Urothelium cell line (cell line): ENCODE measurements at regions not wholly inside any gene's neighbourhood (a gene's known extent, or its start where the extent isn't known, plus 50 kb on each side); places are given as distances from the start of the nearest gene placed in this dataset.

ENCODE experiments used
- DNase-seq: peaks from one replicate; pipeline ENCODE4 v3.0.0; 2011; ENCODE audit warnings: low spot score, mixed read lengths
- FAIRE-seq: peaks from 2 replicates; lab custom pipeline; 2011; peaks lifted over from hg19 to GRCh38; lab: Jason Lieb, UNC

GRCh38 chr14:31964490-31964889, 112.6 kb upstream of the ARHGAP5 start:
- FAIRE-seq (no peak), DNase-seq (no peak)

GRCh38 chr14:31965071-31965734, 111.9 kb upstream of the ARHGAP5 start:
- DNase-seq = no peak
- no peak for FAIRE-seq

GRCh38 chr14:31965735-31966598, 111.1 kb upstream of the ARHGAP5 start:
- FAIRE-seq (no peak), DNase-seq (peak; percentile 48)

- no peak for FAIRE-seq
- DNase-seq = no peak
Measured at GRCh38 chr14:31966896-31967668, 110.0 kb upstream of the ARHGAP5 start.

GRCh38 chr14:31967669-31967975, 109.5 kb upstream of the ARHGAP5 start:
- FAIRE-seq (no peak), DNase-seq (no peak)

GRCh38 chr14:31968107-31968810, 108.8 kb upstream of the ARHGAP5 start:
- no peak for FAIRE-seq
- peak; percentile 33 for DNase-seq

GRCh38 chr14:31968956-31969698, 108.0 kb upstream of the ARHGAP5 start:
- no peak for DNase-seq
- FAIRE-seq = no peak

GRCh38 chr14:31969699-31970240, 107.3 kb upstream of the ARHGAP5 start:
- no peak for DNase-seq

GRCh38 chr14:31970744-31971143, 106.4 kb upstream of the ARHGAP5 start:
- DNase-seq = no peak
- FAIRE-seq = no peak

More at GRCh38 chr14:31969699-31970240, 107.3 kb upstream of the ARHGAP5 start:
- no peak for FAIRE-seq

GRCh38 chr14:31971612-31972011, 105.5 kb upstream of the ARHGAP5 start:
- DNase-seq (no peak), FAIRE-seq (no peak)

- no peak for FAIRE-seq
Measured at GRCh38 chr14:31977001-31977556, 100.0 kb upstream of the ARHGAP5 start.

GRCh38 chr14:31978423-31978822, 98.7 kb upstream of the ARHGAP5 start:
- FAIRE-seq = no peak
- no peak for DNase-seq

More at GRCh38 chr14:31977001-31977556, 100.0 kb upstream of the ARHGAP5 start:
- no peak for DNase-seq

- no peak for DNase-seq
- no peak for FAIRE-seq
Measured at GRCh38 chr14:31982642-31983041, 94.5 kb upstream of the ARHGAP5 start.

GRCh38 chr14:31986405-31986804, 90.7 kb upstream of the ARHGAP5 start:
- no peak for FAIRE-seq
- no peak for DNase-seq

GRCh38 chr14:31987721-31988120, 89.4 kb upstream of the ARHGAP5 start:
- FAIRE-seq (no peak), DNase-seq (no peak)

- no peak for FAIRE-seq
Measured at GRCh38 chr14:31988244-31988643, 88.9 kb upstream of the ARHGAP5 start.

GRCh38 chr14:31990183-31990857, 86.8 kb upstream of the ARHGAP5 start:
- FAIRE-seq = no peak
- no peak for DNase-seq

More at GRCh38 chr14:31988244-31988643, 88.9 kb upstream of the ARHGAP5 start:
- DNase-seq = no peak

GRCh38 chr14:31990926-31991572, 86.1 kb upstream of the ARHGAP5 start:
- FAIRE-seq = no peak

More at GRCh38 chr14:31990926-31991572, 86.1 kb upstream of the ARHGAP5 start:
- DNase-seq = peak; percentile 29
